H1 (cell line): ENCODE measurements at regions not wholly inside any gene's neighbourhood (a gene's known extent, or its start where the extent isn't known, plus 50 kb on each side); places are given as distances from the start of the nearest gene placed in this dataset.

Experiments used
- ASH2L ChIP-seq: fragments of 200-600, 300-600 bp; sonication (generic); IDR thresholded peaks from one replicate; pipeline ENCODE4 v1.7.1; 2017; ENCODE audit warnings: low read length
- CBX8 ChIP-seq: fragments of 300-800, 300-1000 bp; sonication (generic); IDR thresholded peaks from 2 replicates; pipeline ENCODE4 v1.7.1; 2016; ENCODE audit warnings: low read depth, low read length, borderline replicate concordance
- CHD1 ChIP-seq: IDR thresholded peaks from 2 replicates; pipeline ENCODE4 v1.6.1; 2012; ENCODE audit warnings: low read depth, low read length, improper control_type of control experiment
- EGR1 ChIP-seq: IDR thresholded peaks from 2 replicates; pipeline ENCODE4 v1.6.1; 2011; ENCODE audit warnings: low read depth, low read length, borderline replicate concordance
- TF ChIP-seq, protein P1 (sequence below): fragments of 300-600 bp; sonication (generic); IDR thresholded peaks from 2 replicates; pipeline ENCODE4 v1.7.1; 2012; ENCODE audit warnings: low read length, moderate library complexity, mild to moderate bottlenecking, inconsistent platforms; ENCODE audit not compliant: insufficient replicate concordance

- TF ChIP-seq, protein P1, sequence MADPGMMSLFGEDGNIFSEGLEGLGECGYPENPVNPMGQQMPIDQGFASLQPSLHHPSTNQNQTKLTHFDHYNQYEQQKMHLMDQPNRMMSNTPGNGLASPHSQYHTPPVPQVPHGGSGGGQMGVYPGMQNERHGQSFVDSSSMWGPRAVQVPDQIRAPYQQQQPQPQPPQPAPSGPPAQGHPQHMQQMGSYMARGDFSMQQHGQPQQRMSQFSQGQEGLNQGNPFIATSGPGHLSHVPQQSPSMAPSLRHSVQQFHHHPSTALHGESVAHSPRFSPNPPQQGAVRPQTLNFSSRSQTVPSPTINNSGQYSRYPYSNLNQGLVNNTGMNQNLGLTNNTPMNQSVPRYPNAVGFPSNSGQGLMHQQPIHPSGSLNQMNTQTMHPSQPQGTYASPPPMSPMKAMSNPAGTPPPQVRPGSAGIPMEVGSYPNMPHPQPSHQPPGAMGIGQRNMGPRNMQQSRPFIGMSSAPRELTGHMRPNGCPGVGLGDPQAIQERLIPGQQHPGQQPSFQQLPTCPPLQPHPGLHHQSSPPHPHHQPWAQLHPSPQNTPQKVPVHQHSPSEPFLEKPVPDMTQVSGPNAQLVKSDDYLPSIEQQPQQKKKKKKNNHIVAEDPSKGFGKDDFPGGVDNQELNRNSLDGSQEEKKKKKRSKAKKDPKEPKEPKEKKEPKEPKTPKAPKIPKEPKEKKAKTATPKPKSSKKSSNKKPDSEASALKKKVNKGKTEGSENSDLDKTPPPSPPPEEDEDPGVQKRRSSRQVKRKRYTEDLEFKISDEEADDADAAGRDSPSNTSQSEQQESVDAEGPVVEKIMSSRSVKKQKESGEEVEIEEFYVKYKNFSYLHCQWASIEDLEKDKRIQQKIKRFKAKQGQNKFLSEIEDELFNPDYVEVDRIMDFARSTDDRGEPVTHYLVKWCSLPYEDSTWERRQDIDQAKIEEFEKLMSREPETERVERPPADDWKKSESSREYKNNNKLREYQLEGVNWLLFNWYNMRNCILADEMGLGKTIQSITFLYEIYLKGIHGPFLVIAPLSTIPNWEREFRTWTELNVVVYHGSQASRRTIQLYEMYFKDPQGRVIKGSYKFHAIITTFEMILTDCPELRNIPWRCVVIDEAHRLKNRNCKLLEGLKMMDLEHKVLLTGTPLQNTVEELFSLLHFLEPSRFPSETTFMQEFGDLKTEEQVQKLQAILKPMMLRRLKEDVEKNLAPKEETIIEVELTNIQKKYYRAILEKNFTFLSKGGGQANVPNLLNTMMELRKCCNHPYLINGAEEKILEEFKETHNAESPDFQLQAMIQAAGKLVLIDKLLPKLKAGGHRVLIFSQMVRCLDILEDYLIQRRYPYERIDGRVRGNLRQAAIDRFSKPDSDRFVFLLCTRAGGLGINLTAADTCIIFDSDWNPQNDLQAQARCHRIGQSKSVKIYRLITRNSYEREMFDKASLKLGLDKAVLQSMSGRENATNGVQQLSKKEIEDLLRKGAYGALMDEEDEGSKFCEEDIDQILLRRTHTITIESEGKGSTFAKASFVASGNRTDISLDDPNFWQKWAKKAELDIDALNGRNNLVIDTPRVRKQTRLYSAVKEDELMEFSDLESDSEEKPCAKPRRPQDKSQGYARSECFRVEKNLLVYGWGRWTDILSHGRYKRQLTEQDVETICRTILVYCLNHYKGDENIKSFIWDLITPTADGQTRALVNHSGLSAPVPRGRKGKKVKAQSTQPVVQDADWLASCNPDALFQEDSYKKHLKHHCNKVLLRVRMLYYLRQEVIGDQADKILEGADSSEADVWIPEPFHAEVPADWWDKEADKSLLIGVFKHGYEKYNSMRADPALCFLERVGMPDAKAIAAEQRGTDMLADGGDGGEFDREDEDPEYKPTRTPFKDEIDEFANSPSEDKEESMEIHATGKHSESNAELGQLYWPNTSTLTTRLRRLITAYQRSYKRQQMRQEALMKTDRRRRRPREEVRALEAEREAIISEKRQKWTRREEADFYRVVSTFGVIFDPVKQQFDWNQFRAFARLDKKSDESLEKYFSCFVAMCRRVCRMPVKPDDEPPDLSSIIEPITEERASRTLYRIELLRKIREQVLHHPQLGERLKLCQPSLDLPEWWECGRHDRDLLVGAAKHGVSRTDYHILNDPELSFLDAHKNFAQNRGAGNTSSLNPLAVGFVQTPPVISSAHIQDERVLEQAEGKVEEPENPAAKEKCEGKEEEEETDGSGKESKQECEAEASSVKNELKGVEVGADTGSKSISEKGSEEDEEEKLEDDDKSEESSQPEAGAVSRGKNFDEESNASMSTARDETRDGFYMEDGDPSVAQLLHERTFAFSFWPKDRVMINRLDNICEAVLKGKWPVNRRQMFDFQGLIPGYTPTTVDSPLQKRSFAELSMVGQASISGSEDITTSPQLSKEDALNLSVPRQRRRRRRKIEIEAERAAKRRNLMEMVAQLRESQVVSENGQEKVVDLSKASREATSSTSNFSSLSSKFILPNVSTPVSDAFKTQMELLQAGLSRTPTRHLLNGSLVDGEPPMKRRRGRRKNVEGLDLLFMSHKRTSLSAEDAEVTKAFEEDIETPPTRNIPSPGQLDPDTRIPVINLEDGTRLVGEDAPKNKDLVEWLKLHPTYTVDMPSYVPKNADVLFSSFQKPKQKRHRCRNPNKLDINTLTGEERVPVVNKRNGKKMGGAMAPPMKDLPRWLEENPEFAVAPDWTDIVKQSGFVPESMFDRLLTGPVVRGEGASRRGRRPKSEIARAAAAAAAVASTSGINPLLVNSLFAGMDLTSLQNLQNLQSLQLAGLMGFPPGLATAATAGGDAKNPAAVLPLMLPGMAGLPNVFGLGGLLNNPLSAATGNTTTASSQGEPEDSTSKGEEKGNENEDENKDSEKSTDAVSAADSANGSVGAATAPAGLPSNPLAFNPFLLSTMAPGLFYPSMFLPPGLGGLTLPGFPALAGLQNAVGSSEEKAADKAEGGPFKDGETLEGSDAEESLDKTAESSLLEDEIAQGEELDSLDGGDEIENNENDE: no peak
- TF ChIP-seq CBX8 (no peak), EGR1 (no peak), CHD1 (no peak), ASH2L (no peak)
These were observed 428.9 kb downstream of the SPATA31D1 start (continued) for GRCh38 chr9:82417501-82417900.
